Mesothelial cell of epicardium (in vitro differentiated cells): ENCODE measurements at regions not wholly inside any gene's neighbourhood (a gene's known extent, or its start where the extent isn't known, plus 50 kb on each side); places are given as distances from the start of the nearest gene placed in this dataset.

ENCODE experiments used
- DNase-seq, 2 experiments: peaks; one replicate each; pipeline ENCODE4 v3.0.0; 2021; ENCODE audit warnings: low spot score in 2 of 2; ENCODE audit not compliant: unreplicated experiment in 2 of 2
- H3K27ac Mint-ChIP-seq: 2 replicates; pipeline ENCODE4 v1.8.0; 2021; ENCODE audit warnings: mixed read lengths
- H3K27me3 Mint-ChIP-seq: 2 replicates; pipeline ENCODE4 v1.8.0; 2021; ENCODE audit warnings: low read depth, mixed read lengths
- H3K36me3 Mint-ChIP-seq: 2 replicates; pipeline ENCODE4 v1.8.0; 2021; ENCODE audit warnings: mixed read lengths
- H3K4me1 Mint-ChIP-seq: 2 replicates; pipeline ENCODE4 v1.8.0; 2021; ENCODE audit warnings: mixed read lengths
- H3K4me3 Mint-ChIP-seq: 2 replicates; pipeline ENCODE4 v1.8.0; 2021; ENCODE audit warnings: mild to moderate bottlenecking, moderate library complexity, mixed read lengths
- H3K9me3 Mint-ChIP-seq: 2 replicates; pipeline ENCODE4 v1.8.0; 2021; ENCODE audit warnings: mixed read lengths
- CTCF ChIP-seq: fragments of 200-600 bp; sonication (generic); IDR thresholded peaks from one replicate; pipeline ENCODE4 v1.5.0; 2021; ENCODE audit warnings: antibody characterized with exemption; ENCODE audit not compliant: unreplicated experiment

GRCh38 chr12:18905134-18905533, 167.2 kb downstream of the CAPZA3 start:
- Mint-ChIP-seq H3K36me3 (no peaks in the 10 kb centered on the region), H3K4me1 (no peaks in the 10 kb centered on the region)
- DNase-seq: no peak

GRCh38 chr12:18906395-18906794, 168.5 kb downstream of the CAPZA3 start:
- no peak for TF ChIP-seq CTCF
- Mint-ChIP-seq H3K27me3 (no peaks in the 10 kb centered on the region), H3K9me3 (peaks cover 10% of the 10 kb centered on the region), H3K27ac (no peak overlapping the region), H3K4me1 (no peaks in the 10 kb centered on the region), H3K36me3 (no peaks in the 10 kb centered on the region), H3K4me3 (no peak overlapping the region)
- no peak for DNase-seq

More at GRCh38 chr12:18905134-18905533, 167.2 kb downstream of the CAPZA3 start:
- Mint-ChIP-seq H3K27me3 (no peaks in the 10 kb centered on the region), H3K4me3 (no peak overlapping the region), H3K27ac (no peak overlapping the region), H3K9me3 (peaks cover 10% of the 10 kb centered on the region)
- no peak for TF ChIP-seq CTCF

- no peaks in the 10 kb centered on the region for H3K27me3 Mint-ChIP-seq
- DNase-seq: no peak
- H3K27ac Mint-ChIP-seq: no peak overlapping the region
- no peak overlapping the region for H3K4me3 Mint-ChIP-seq
- peaks cover 18% of the 10 kb centered on the region for H3K9me3 Mint-ChIP-seq
- no peak for TF ChIP-seq CTCF
- no peaks in the 10 kb centered on the region for H3K36me3 Mint-ChIP-seq
- H3K4me1 Mint-ChIP-seq: no peaks in the 10 kb centered on the region
Measured at GRCh38 chr12:18907127-18907526, 169.2 kb downstream of the CAPZA3 start.

- Mint-ChIP-seq H3K9me3 (peaks cover 17% of the 10 kb centered on the region), H3K4me1 (no peaks in the 10 kb centered on the region), H3K4me3 (no peak overlapping the region), H3K36me3 (no peaks in the 10 kb centered on the region), H3K27ac (no peak overlapping the region), H3K27me3 (no peaks in the 10 kb centered on the region)
- DNase-seq: no peak
- TF ChIP-seq CTCF: no peak
Measured at GRCh38 chr12:18907728-18908127, 169.8 kb downstream of the CAPZA3 start.

- no peak overlapping the region for H3K4me3 Mint-ChIP-seq
- no peak for TF ChIP-seq CTCF
- DNase-seq: no peak
- H3K4me1 Mint-ChIP-seq: no peaks in the 10 kb centered on the region
- H3K27me3 Mint-ChIP-seq: no peaks in the 10 kb centered on the region
- peaks cover 17% of the 10 kb centered on the region for H3K9me3 Mint-ChIP-seq
- no peaks in the 10 kb centered on the region for H3K36me3 Mint-ChIP-seq
- no peak overlapping the region for H3K27ac Mint-ChIP-seq
Measured at GRCh38 chr12:18908191-18908590, 170.3 kb downstream of the CAPZA3 start.

GRCh38 chr12:18919871-18920511, 182.1 kb downstream of the CAPZA3 start:
- Mint-ChIP-seq H3K27me3 (peaks cover 9% of the 10 kb centered on the region), H3K27ac (no peak overlapping the region), H3K36me3 (no peaks in the 10 kb centered on the region), H3K9me3 (no peaks in the 10 kb centered on the region), H3K4me1 (no peaks in the 10 kb centered on the region), H3K4me3 (no peak overlapping the region)
- TF ChIP-seq CTCF: no peak
- no peak for DNase-seq
